Sigmoid colon (tissue), 6 donors: ENCODE measurements at regions not wholly inside any gene's neighbourhood (a gene's known extent, or its start where the extent isn't known, plus 50 kb on each side); places are given as distances from the start of the nearest gene placed in this dataset.
"Not testable (repeated sequence)": the region's sequence is repeated elsewhere in the genome, so short reads cannot be mapped to it uniquely, and the experiment has no call there.

Source experiments
- DNase-seq: peaks from one replicate; pipeline ENCODE4 v3.0.0-alpha.2; 2019
- H3K27ac ChIP-seq, 4 donors: fragments of 200-600 bp; sonication (generic); one replicate each; pipeline ENCODE4 v1.5.1; 2016 to 2019; ENCODE audit warnings: mild to moderate bottlenecking in 1 of 4
- H3K27me3 ChIP-seq, 3 donors: fragments of 200-600 bp; sonication (generic); one replicate each; pipeline ENCODE4 v1.5.1; 2019; ENCODE audit warnings: mild to moderate bottlenecking in 1 of 3
- H3K36me3 ChIP-seq, 4 donors: fragments of 200-600 bp; sonication (generic); one replicate each; pipeline ENCODE4 v1.5.1; 2016 to 2019
- H3K4me1 ChIP-seq, 4 donors: fragments of 200-600 bp; sonication (generic); one replicate each; pipeline ENCODE4 v1.5.1; 2017 to 2019
- H3K4me3 ChIP-seq, 4 donors: fragments of 200-600 bp; sonication (generic); one replicate each; pipeline ENCODE4 v1.5.1; 2017 to 2019; ENCODE audit warnings: mild to moderate bottlenecking in 2 of 4, moderate library complexity in 1 of 4
- H3K9me3 ChIP-seq, 4 donors: fragments of 200-600 bp in 3 of 4; sonication (generic) in 3 of 4; one replicate each; pipeline versions ENCODE4 v1.5.1 to v1.6.1; 2013 to 2019
- EP300 ChIP-seq, 4 donors: sonication (generic); formaldehyde crosslinking; IDR thresholded peaks; one replicate each; pipeline ENCODE4 v1.6.1; 2017; ENCODE audit warnings: antibody characterized with exemption in 4 of 4
- POLR2A ChIP-seq, 2 donors: fragments of 450-650 bp; IDR thresholded peaks; one replicate each; pipeline ENCODE4 v1.6.1; 2016; ENCODE audit warnings: antibody characterized with exemption in 2 of 2, mild to moderate bottlenecking in 2 of 2, moderate library complexity in 2 of 2
- POLR2AphosphoS5 ChIP-seq, 4 donors: sonication (generic); formaldehyde crosslinking; IDR thresholded peaks; one replicate each; pipeline ENCODE4 v1.6.1; 2017; ENCODE audit warnings: antibody characterized with exemption in 4 of 4
- WGBS, 2 donors: extraction: QIAGEN DNeasy Blood & Tissue Kit; methylation state at CpG; one replicate each; pipeline ENCODE4 v1.1.7; 2013; 5-methylcytosine and 5-hydroxymethylcytosine counted together
- intact Hi-C: fragments of 100-400 bp; cut with DNase I; formaldehyde crosslinking; loops from one replicate; pipeline ENCODE4 v1.15.1; 2023
- TF ChIP-seq, protein P1 (sequence below), 4 experiments: fragments of 450-650 bp in 3 of 4; fragments of 200-600 bp in 1 of 4; IDR thresholded peaks; one replicate each; pipeline ENCODE4 v1.5.1; 2016 to 2019; ENCODE audit warnings: antibody characterized with exemption in 4 of 4, mild to moderate bottlenecking in 3 of 4, moderate library complexity in 2 of 4
- donor health status: healthy with polysubstance abuse.
- donor health status: healthy.

- no peak for DNase-seq
- Histone ChIP-seq H3K4me3 (no peak overlapping the region), H3K36me3 (no peaks in the 10 kb centered on the region), H3K27me3 (no peaks in the 10 kb centered on the region), H3K9me3 (no peaks in the 10 kb centered on the region), H3K4me1 (no peaks in the 10 kb centered on the region), H3K27ac (no peak overlapping the region)
- WGBS, 2 donors = 92 to 97% methylated on average over 16 of the region's 16 CpGs
- intact Hi-C loops = no loop called here
- TF ChIP-seq, protein P1, sequence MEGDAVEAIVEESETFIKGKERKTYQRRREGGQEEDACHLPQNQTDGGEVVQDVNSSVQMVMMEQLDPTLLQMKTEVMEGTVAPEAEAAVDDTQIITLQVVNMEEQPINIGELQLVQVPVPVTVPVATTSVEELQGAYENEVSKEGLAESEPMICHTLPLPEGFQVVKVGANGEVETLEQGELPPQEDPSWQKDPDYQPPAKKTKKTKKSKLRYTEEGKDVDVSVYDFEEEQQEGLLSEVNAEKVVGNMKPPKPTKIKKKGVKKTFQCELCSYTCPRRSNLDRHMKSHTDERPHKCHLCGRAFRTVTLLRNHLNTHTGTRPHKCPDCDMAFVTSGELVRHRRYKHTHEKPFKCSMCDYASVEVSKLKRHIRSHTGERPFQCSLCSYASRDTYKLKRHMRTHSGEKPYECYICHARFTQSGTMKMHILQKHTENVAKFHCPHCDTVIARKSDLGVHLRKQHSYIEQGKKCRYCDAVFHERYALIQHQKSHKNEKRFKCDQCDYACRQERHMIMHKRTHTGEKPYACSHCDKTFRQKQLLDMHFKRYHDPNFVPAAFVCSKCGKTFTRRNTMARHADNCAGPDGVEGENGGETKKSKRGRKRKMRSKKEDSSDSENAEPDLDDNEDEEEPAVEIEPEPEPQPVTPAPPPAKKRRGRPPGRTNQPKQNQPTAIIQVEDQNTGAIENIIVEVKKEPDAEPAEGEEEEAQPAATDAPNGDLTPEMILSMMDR (IDR thresholded peaks at IDR 0.05) = no peak
- TF ChIP-seq EP300 (IDR thresholded peaks at IDR 0.05) = no peak
- TF ChIP-seq POLR2AphosphoS5 (IDR thresholded peaks at IDR 0.05) = no peak
- TF ChIP-seq POLR2A (IDR thresholded peaks at IDR 0.05) = no peak
Measured at GRCh38 chr7:79977481-79977880, 157.2 kb upstream of the GNAI1 start.

DNA sequence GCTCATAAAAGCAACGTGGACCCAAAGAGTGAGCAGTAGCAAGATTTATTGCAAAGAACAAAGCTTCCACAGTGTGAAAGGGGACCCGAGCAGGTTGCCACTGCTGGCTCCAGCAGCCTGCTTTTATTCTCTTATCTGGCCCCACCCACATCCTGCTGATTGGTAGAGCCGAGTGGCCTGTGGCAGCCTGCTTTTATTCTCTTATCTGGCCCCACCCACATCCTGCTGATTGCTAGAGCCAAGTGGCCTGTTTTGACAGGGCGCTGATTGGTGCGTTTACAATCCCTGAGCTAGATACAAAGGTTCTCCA is 158.0 kb upstream of the GNAI1 start:
- H3K27me3 ChIP-seq, DNase-seq, H3K9me3 ChIP-seq, H3K36me3 ChIP-seq, intact Hi-C loops, H3K4me3 ChIP-seq, H3K4me1 ChIP-seq, H3K27ac ChIP-seq: not testable (repeated sequence)
- 53 to 71% methylated on average over 5 of the region's 5 CpGs for WGBS, 2 donors

GRCh38 chr7:79975986-79976710 is 158.5 kb upstream of the GNAI1 start:
- H3K4me3 ChIP-seq, H3K27me3 ChIP-seq, H3K27ac ChIP-seq, H3K4me1 ChIP-seq, DNase-seq, H3K9me3 ChIP-seq, intact Hi-C loops, H3K36me3 ChIP-seq: not testable (repeated sequence)
- WGBS, 2 donors = 87 to 93% methylated on average over 26 of the region's 26 CpGs

DNA sequence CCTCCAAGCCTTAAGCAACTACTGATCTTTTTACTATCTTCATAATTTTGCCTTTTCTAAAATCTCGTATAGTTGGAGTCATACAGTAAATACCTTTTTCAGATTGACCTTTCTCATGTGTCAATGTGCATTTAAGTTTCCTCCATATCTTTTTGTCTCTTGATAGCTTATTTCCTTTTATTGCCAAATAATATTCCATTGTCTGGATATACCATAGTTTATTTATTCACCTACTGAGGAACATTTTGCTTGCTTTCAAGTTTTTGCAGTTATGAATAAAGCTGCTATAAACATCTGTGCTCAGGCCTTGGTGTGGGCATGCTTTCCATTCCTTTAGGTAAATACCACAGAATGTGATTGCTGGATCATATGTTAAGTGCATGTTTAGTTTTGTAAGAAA is 161.2 kb upstream of the GNAI1 start:
- Histone ChIP-seq H3K4me1 (no peaks in the 10 kb centered on the region), H3K27ac (no peak overlapping the region), H3K9me3 (no peaks in the 10 kb centered on the region), H3K4me3 (no peak overlapping the region), H3K36me3 (no peaks in the 10 kb centered on the region), H3K27me3 (no peaks in the 10 kb centered on the region)
- TF ChIP-seq POLR2A (IDR thresholded peaks at IDR 0.05) (no peak), POLR2AphosphoS5 (IDR thresholded peaks at IDR 0.05) (no peak), EP300 (IDR thresholded peaks at IDR 0.05) (no peak)
- TF ChIP-seq, protein P1 (IDR thresholded peaks at IDR 0.05) = no peak
- DNase-seq = no peak
- WGBS, 2 donors = 56 to 89% methylated on average over 1 of the region's 1 CpG
- intact Hi-C loops = no loop called here

GRCh38 chr7:79971058-79971457 is 163.6 kb upstream of the GNAI1 start:
- Histone ChIP-seq H3K27ac (no peak overlapping the region), H3K4me1 (no peaks in the 10 kb centered on the region), H3K27me3 (no peaks in the 10 kb centered on the region), H3K9me3 (no peaks in the 10 kb centered on the region), H3K36me3 (no peaks in the 10 kb centered on the region), H3K4me3 (no peak overlapping the region)
- DNase-seq = no peak
- WGBS, 2 donors = 92% methylated on average over 3 of the region's 3 CpGs
- intact Hi-C loops = no loop called here
- TF ChIP-seq, protein P1 (IDR thresholded peaks at IDR 0.05) = no peak
- no peak for TF ChIP-seq EP300 (IDR thresholded peaks at IDR 0.05)
- TF ChIP-seq POLR2A (IDR thresholded peaks at IDR 0.05) = no peak
- TF ChIP-seq POLR2AphosphoS5 (IDR thresholded peaks at IDR 0.05) = no peak

- Histone ChIP-seq H3K27me3 (no peaks in the 10 kb centered on the region), H3K4me3 (no peak overlapping the region), H3K36me3 (no peaks in the 10 kb centered on the region), H3K4me1 (no peaks in the 10 kb centered on the region), H3K27ac (no peak overlapping the region), H3K9me3 (no peaks in the 10 kb centered on the region)
- intact Hi-C loops = no loop called here
- TF ChIP-seq POLR2AphosphoS5 (IDR thresholded peaks at IDR 0.05) (no peak), POLR2A (IDR thresholded peaks at IDR 0.05) (no peak), EP300 (IDR thresholded peaks at IDR 0.05) (no peak)
- TF ChIP-seq, protein P1 (IDR thresholded peaks at IDR 0.05) = no peak
- no peak for DNase-seq
- 74 to 84% methylated on average over 2 of the region's 2 CpGs for WGBS, 2 donors
Measured at GRCh38 chr7:79968894-79969293, 165.7 kb upstream of the GNAI1 start.
